Prostate gland (tissue), 2 donors: ENCODE measurements at regions not wholly inside any gene's neighbourhood (a gene's known extent, or its start where the extent isn't known, plus 50 kb on each side); places are given as distances from the start of the nearest gene placed in this dataset.

Experiments
- DNase-seq: peaks from one replicate; pipeline ENCODE4 v3.0.0-alpha.2; 2019; ENCODE audit warnings: low spot score
- H3K27ac ChIP-seq, 2 donors: fragments of 200-600 bp; sonication (generic); 2 replicates each; pipeline ENCODE4 v1.5.1; 2017 to 2019
- H3K27me3 ChIP-seq: fragments of 200-600 bp; sonication (generic); replicated peaks from 2 replicates; pipeline ENCODE4 v1.5.1; 2019; ENCODE audit not compliant: insufficient read depth
- H3K36me3 ChIP-seq, 2 donors: fragments of 200-600 bp; sonication (generic); 1 replicate in 1 of 2; 2 replicates in 1 of 2; pipeline versions ENCODE4 v1.5.1 to v1.8.1; 2017 to 2019
- H3K4me1 ChIP-seq: fragments of 200-600 bp; sonication (generic); replicated peaks from 2 replicates; pipeline ENCODE4 v1.5.1; 2019
- H3K4me3 ChIP-seq, 2 donors: fragments of 200-600 bp; sonication (generic); 2 replicates each; pipeline ENCODE4 v1.5.1; 2017 to 2019
- H3K9me3 ChIP-seq: fragments of 200-600 bp; sonication (generic); 2 replicates; pipeline ENCODE4 v1.5.1; 2017
- POLR2A ChIP-seq: fragments of 450-650 bp; IDR thresholded peaks from one replicate; pipeline ENCODE4 v1.6.1; 2016; ENCODE audit warnings: antibody characterized with exemption, mild to moderate bottlenecking
- POLR2AphosphoS5 ChIP-seq: sonication (generic); formaldehyde crosslinking; IDR thresholded peaks from one replicate; pipeline ENCODE4 v1.6.1; 2017; ENCODE audit warnings: antibody characterized with exemption
- WGBS: methylation state at CpG from one replicate; pipeline ENCODE4 v1.1.5; 2018; 5-methylcytosine and 5-hydroxymethylcytosine counted together
- intact Hi-C: fragments of 100-400 bp; cut with DNase I; formaldehyde crosslinking; loops from one replicate; pipeline ENCODE4 v1.14.2; 2022
- TF ChIP-seq, protein P1 (sequence below), 4 experiments: fragments of 200-600 bp in 2 of 4; fragments of 450-650 bp in 2 of 4; sonication (generic) in 2 of 4; IDR thresholded peaks; 1 replicate in 3 of 4; 2 replicates in 1 of 4; pipeline ENCODE4 v1.5.1; 2016 to 2019; ENCODE audit warnings: antibody characterized with exemption in 4 of 4, mild to moderate bottlenecking in 2 of 4, moderate library complexity in 2 of 4

DNA sequence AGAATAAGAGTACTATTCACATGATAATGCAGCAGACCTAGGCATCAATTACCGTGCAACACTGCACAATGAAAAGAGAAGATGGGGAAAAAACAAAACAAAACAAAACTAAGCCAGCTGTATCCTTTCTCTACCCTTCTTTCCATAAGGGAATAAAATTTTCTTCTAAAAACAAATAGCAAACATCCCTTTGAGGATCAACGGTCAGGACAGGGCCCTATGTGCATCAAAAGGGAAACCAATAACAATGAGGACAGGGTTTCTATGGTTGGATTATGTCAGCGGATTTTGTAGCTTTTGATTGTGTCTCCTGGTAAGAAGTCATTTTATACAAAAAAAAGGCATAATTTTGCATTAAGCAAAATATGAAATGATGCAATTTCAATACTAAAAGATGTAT, 350.3 kb downstream of the SLC6A15 start:
- H3K36me3 ChIP-seq = no peaks in the 10 kb centered on the region
- no peaks in the 10 kb centered on the region for H3K27me3 ChIP-seq
- no peak for DNase-seq
- WGBS = 71% methylated on average over 3 of the region's 3 CpGs
- TF ChIP-seq POLR2AphosphoS5 (no peak), POLR2A (no peak)
- TF ChIP-seq, protein P1, sequence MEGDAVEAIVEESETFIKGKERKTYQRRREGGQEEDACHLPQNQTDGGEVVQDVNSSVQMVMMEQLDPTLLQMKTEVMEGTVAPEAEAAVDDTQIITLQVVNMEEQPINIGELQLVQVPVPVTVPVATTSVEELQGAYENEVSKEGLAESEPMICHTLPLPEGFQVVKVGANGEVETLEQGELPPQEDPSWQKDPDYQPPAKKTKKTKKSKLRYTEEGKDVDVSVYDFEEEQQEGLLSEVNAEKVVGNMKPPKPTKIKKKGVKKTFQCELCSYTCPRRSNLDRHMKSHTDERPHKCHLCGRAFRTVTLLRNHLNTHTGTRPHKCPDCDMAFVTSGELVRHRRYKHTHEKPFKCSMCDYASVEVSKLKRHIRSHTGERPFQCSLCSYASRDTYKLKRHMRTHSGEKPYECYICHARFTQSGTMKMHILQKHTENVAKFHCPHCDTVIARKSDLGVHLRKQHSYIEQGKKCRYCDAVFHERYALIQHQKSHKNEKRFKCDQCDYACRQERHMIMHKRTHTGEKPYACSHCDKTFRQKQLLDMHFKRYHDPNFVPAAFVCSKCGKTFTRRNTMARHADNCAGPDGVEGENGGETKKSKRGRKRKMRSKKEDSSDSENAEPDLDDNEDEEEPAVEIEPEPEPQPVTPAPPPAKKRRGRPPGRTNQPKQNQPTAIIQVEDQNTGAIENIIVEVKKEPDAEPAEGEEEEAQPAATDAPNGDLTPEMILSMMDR (IDR thresholded peaks at IDR 0.05) = no peak
- H3K27ac ChIP-seq = no peak overlapping the region
- intact Hi-C loops = no loop called here
- no peaks in the 10 kb centered on the region for H3K4me1 ChIP-seq
- H3K4me3 ChIP-seq = no peak overlapping the region
- no peaks in the 10 kb centered on the region for H3K9me3 ChIP-seq

DNA sequence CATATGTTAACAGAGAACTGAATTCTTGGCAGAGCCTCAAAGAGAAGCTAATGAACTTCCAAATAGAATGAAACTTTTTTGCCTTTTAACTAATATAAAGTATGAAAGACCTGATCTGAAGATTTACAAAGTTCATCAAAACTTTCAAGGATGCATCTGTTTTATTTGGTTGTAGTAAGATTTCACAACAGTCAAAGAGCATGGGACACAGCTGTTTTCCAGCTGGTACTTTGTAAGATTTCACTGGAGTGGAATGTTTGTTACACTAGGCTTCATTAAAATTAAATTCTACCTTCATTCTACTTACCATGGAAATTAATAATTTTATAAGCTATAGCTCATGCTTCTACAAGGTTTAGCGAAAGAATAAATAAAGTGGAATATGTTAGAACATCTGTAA, 351.2 kb downstream of the SLC6A15 start:
- Histone ChIP-seq H3K27me3 (no peaks in the 10 kb centered on the region), H3K4me3 (no peak overlapping the region), H3K4me1 (no peaks in the 10 kb centered on the region), H3K9me3 (no peaks in the 10 kb centered on the region), H3K36me3 (no peaks in the 10 kb centered on the region), H3K27ac (no peak overlapping the region)
- intact Hi-C loops = no loop called here
- DNase-seq = no peak
- 86% methylated on average over 1 of the region's 1 CpG for WGBS
- TF ChIP-seq POLR2AphosphoS5 = no peak
- no peak for TF ChIP-seq POLR2A
- TF ChIP-seq, protein P1 (IDR thresholded peaks at IDR 0.05) = no peak

DNA sequence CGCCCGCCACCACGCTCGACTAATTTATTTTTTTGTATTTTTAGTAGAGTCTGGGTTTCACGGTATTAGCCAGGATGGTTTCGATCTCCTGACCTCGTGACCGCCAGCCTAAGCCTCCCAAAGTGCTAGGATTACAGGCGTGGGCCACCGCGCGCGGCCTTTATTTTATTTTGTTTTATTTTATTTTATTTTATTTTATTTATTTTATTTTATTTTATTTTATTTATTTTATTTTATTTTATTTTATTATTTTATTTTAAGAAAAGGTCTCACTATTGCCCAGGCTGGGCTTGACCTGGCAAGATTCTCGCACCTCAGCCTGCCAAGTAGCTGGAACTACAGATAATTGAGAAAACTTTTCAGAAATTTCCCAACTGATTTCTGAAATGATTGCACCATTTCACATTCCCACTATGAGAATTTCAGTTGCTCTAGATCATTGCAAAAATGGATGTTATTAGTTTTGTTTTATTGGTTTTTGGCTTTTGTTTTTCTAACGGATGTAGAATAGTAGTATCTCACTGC, 358.3 kb downstream of the SLC6A15 start:
- TF ChIP-seq POLR2AphosphoS5 (no peak), POLR2A (no peak)
- TF ChIP-seq, protein P1 (IDR thresholded peaks at IDR 0.05) = no peak
- H3K9me3 ChIP-seq = no peaks in the 10 kb centered on the region
- intact Hi-C loops = no loop called here
- no peaks in the 10 kb centered on the region for H3K4me1 ChIP-seq
- no peaks in the 10 kb centered on the region for H3K27me3 ChIP-seq
- no peaks in the 10 kb centered on the region for H3K36me3 ChIP-seq
- H3K27ac ChIP-seq = no peak overlapping the region
- DNase-seq = no peak
- 93% methylated on average over 15 of the region's 15 CpGs for WGBS
- no peak overlapping the region for H3K4me3 ChIP-seq

DNA sequence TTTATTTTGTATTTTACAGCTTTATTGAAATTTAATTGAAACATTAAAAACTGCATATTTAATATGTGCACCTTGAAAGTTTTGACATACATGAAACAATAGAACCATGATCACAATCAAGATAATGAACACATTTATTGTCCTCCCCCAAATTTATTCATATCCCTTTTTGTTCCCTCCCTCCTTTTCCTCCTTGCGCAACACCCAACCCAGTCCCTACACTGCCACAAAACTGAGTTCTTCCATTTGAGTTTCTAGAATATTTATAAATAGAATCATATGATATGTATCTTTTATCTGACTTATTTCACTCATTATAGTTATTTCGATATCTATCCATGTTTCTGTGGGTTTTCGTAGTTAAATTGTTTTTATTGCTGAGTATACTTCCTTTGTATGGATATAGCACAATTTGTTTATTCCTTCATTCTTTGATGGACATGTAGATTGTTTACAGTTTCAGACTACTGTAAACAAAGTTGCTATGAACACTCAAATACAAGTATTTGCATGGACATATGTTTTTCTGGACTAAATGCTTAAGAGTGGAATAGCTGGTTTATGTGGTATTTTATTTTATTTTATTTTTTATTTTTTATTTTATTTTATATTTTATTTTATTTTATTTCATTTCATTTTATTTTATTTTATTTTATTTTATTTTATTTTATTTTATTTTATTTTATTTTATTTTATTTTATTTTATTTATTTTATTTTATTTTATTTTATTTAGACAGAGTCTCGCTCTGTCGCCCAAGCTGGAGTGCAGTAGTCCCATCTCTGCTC, 359.1 kb downstream of the SLC6A15 start:
- no peak overlapping the region for H3K4me3 ChIP-seq
- 94% methylated on average over 5 of the region's 5 CpGs for WGBS
- DNase-seq = no peak
- no peaks in the 10 kb centered on the region for H3K9me3 ChIP-seq
- intact Hi-C loops = no loop called here
- no peaks in the 10 kb centered on the region for H3K36me3 ChIP-seq
- H3K27ac ChIP-seq = no peak overlapping the region
- no peaks in the 10 kb centered on the region for H3K27me3 ChIP-seq
- TF ChIP-seq, protein P1 (IDR thresholded peaks at IDR 0.05) = no peak
- TF ChIP-seq POLR2A (no peak), POLR2AphosphoS5 (no peak)
- no peaks in the 10 kb centered on the region for H3K4me1 ChIP-seq

DNA sequence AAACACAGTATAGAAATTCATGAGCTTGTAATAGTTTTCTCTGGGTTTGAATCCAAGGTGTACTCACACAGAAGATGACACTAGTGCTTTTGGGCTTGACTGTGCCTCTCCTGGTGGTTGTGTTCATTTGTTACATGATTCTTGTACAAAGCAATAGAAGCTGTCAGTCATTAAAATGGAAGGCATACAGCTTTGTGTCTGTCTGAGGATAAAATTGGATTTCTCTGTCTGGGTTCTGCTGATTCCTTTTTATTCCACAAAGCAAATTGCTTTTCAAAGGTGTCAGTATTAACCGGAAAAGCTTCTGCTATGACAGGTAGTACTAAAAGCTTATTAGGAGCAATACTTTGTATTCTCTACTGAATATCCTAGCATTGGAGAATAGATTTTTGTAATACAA, 361.2 kb downstream of the SLC6A15 start:
- WGBS = 89% methylated on average over 1 of the region's 1 CpG
- intact Hi-C loops = no loop called here
- Histone ChIP-seq H3K27me3 (no peaks in the 10 kb centered on the region), H3K9me3 (no peaks in the 10 kb centered on the region), H3K36me3 (no peaks in the 10 kb centered on the region), H3K4me3 (no peak overlapping the region), H3K4me1 (no peaks in the 10 kb centered on the region), H3K27ac (no peak overlapping the region)
- TF ChIP-seq, protein P1 (IDR thresholded peaks at IDR 0.05) = no peak
- TF ChIP-seq POLR2A (no peak), POLR2AphosphoS5 (no peak)
- no peak for DNase-seq
